AG09309 (cell line): ENCODE measurements at regions not wholly inside any gene's neighbourhood (a gene's known extent, or its start where the extent isn't known, plus 50 kb on each side); places are given as distances from the start of the nearest gene placed in this dataset.
"Not testable (repeated sequence)": the region's sequence is repeated elsewhere in the genome, so short reads cannot be mapped to it uniquely, and the experiment has no call there.

ENCODE experiments used
- DNase-seq: peaks from one replicate; pipeline ENCODE4 v3.0.0-alpha.2; 2010; ENCODE audit warnings: low read depth
- H3K4me3 ChIP-seq: 2 replicates; pipeline ENCODE4 v1.5.1; 2011; ENCODE audit warnings: mild to moderate bottlenecking, low read depth, low read length, moderate library complexity; ENCODE audit not compliant: control insufficient read depth
- CTCF ChIP-seq: IDR thresholded peaks from 2 replicates; pipeline ENCODE4 v1.5.1; 2011; ENCODE audit warnings: mild to moderate bottlenecking, low read depth, low read length, inconsistent platforms; ENCODE audit not compliant: insufficient read depth, control insufficient read depth; ENCODE audit errors: missing control alignments

- no peak overlapping the region for H3K4me3 ChIP-seq
- DNase-seq: no peak
- TF ChIP-seq CTCF: no peak
These were observed 80.8 kb upstream of the SLC8A3 start for GRCh38 chr14:70269582-70269981.

DNA sequence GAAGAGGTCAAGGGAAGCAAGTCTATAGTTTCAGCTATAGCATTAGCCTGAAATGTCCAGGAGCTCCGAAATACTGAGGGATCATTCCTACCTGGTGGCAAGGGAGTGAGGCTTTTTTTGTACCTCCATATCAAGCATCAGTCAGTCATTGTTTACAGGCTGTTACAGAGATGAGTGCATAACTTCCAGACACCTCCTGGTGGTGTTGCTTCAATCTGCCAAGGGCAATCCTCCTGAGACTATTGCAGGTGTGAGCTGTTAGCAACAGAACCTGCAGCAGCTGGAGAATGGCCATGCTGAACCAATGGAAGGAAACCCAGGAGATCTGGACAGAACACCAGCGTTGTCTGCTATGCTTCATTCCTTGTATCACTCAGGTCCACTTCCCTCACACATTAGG, 80.0 kb upstream of the SLC8A3 start:
- no peak for DNase-seq
- no peak for TF ChIP-seq CTCF
- H3K4me3 ChIP-seq: no peak overlapping the region

GRCh38 chr14:70266157-70266556, 77.4 kb upstream of the SLC8A3 start:
- DNase-seq: no peak
- no peak overlapping the region for H3K4me3 ChIP-seq
- TF ChIP-seq CTCF: no peak

DNA sequence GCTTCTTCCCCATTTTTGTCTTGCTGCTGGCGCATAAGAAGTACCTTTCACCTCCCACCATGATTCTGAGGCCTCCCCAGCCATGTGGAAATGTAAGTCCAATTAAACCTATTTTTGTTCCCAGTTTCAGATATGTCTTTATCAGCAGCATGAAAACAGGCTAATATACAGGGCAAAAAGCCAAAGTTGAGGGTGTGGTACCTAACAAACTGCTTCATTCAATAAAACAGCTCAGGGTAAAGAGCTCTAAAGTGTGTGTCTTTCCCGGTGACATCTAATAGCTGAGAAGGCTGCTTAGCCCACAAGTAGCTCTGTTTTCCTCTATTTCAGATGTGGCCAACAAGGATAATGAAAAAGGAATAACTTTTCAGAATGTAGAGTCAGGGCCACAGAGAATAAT, 76.7 kb upstream of the SLC8A3 start:
- TF ChIP-seq CTCF: no peak
- H3K4me3 ChIP-seq: no peak overlapping the region
- no peak for DNase-seq

DNA sequence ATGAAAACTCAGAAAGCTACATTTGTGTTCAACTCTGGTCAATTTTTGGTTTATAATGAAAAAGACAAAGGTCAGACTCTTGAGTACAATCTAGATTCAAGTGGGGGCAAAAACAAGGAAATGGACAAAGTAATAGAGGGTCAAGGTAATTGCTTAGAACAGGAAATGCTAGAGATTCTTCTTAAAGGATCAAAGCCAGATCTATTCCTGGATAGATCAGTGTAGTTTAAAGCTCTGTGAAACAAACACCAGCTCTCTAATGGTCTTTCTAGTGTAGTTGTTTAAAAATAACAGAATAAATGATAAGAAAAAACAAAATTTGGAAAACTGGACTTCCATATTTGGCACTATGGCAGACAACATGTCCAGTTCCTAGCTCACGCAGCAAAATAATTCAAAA, 70.7 kb upstream of the SLC8A3 start:
- no peak for DNase-seq

GRCh38 chr14:70257526-70257925, 68.8 kb upstream of the SLC8A3 start:
- no peak for DNase-seq
- TF ChIP-seq CTCF: peak; percentile 2
- no peak overlapping the region for H3K4me3 ChIP-seq

More for the DNA sequence above, 70.7 kb upstream of the SLC8A3 start:
- TF ChIP-seq CTCF: no peak
- H3K4me3 ChIP-seq: no peak overlapping the region

DNA sequence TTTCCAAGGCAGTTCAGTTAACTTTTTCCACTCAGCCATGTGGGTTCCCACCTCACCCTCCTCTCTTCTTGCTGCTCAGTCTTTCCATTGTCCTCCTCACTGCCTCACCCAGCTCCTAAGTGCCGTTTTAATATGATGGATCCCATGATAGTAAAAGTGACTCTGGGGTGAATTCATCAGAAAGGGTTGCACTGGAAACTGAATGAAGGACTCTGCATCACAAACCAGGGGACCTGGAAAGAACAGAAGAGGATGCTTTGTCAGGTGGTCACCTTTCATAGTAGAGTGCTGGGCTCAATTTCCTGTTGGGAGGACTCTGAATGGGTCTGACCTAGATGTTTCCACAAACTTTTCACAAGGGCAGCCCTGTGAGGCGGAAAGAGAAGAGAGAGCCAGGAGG, 67.8 kb upstream of the SLC8A3 start:
- TF ChIP-seq CTCF: no peak
- H3K4me3 ChIP-seq: no peak overlapping the region
- no peak for DNase-seq

DNA sequence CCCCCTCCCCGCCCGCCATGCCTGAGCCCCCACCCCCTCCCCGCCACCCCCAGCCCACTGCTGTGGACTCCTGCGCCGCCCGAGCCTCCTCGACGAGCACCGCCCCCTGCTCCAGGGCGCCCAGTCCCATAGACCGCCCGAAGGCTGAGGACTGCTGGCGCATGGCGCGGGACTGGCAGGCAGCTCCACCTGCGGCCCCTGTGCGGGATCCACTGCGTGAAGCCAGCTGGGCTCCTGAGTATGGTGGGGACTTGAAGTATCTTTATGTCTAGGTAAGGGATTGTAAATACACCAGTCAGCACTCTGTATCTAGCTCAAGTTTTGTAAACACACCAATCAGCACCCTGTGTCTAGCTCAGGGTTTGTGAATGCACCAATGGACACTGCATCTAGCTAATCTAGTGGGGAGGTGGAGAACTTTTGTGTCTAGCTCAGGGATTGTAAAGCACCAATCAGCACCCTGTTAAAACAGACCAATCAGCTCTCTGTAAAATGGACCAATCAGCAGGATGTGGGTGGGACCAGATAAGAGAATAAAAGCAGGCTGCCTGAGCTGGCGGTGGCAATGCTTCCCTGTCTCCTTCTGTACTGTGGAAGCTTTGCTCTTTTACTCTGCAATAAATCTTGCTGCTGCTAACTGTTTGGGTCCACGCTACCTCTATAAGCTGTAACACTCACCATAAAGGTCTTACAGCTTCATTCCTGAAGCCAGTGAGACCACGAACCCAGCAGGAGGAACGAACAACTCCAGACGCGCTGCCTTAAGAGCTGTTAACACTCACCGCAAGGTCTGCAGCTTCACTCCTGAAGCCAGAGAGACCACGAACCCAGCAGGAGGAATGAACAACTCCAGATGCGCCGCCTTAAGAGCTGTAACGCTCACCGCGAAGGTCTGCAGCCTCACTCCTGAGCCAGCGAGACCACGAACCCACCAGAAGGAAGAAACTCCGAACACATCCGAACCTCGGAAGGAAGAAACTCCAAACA, 66.6 kb upstream of the SLC8A3 start:
- not testable (repeated sequence) for DNase-seq, H3K4me3 ChIP-seq
